Muscle of leg (tissue), 3 donors: ENCODE measurements at regions not wholly inside any gene's neighbourhood (a gene's known extent, or its start where the extent isn't known, plus 50 kb on each side); places are given as distances from the start of the nearest gene placed in this dataset.
"Not testable (repeated sequence)": the region's sequence is repeated elsewhere in the genome, so short reads cannot be mapped to it uniquely, and the experiment has no call there.

ENCODE experiments used
- DNase-seq: peaks from one replicate; pipeline ENCODE4 v3.0.0; 2013
- H3K27ac ChIP-seq: one replicate; pipeline ENCODE4 v1.5.1; 2013; ENCODE audit warnings: mild to moderate bottlenecking, low read length, control low read depth
- H3K27me3 ChIP-seq: one replicate; pipeline ENCODE4 v1.6.1; 2013; ENCODE audit warnings: low read length; ENCODE audit not compliant: control insufficient read depth, insufficient read depth
- H3K36me3 ChIP-seq: one replicate; pipeline ENCODE4 v1.6.1; 2013; ENCODE audit warnings: low read length; ENCODE audit not compliant: control insufficient read depth, insufficient read depth
- H3K4me1 ChIP-seq: one replicate; pipeline ENCODE4 v1.6.1; 2013; ENCODE audit warnings: low read length; ENCODE audit not compliant: control insufficient read depth, insufficient read depth
- H3K4me3 ChIP-seq: one replicate; pipeline ENCODE4 v1.5.1; 2013; ENCODE audit warnings: low read length, control low read depth
- H3K9me3 ChIP-seq: replicated peaks from 2 replicates; pipeline ENCODE4 v1.6.1; 2013; ENCODE audit warnings: low read depth, low read length; ENCODE audit not compliant: control insufficient read depth
- WGBS: methylation state at CpG from one replicate; pipeline ENCODE4 v1.1.5; 2013; ENCODE audit warnings: missing lambda C conversion rate; ENCODE audit not compliant: insufficient coverage; 5-methylcytosine and 5-hydroxymethylcytosine counted together

DNA sequence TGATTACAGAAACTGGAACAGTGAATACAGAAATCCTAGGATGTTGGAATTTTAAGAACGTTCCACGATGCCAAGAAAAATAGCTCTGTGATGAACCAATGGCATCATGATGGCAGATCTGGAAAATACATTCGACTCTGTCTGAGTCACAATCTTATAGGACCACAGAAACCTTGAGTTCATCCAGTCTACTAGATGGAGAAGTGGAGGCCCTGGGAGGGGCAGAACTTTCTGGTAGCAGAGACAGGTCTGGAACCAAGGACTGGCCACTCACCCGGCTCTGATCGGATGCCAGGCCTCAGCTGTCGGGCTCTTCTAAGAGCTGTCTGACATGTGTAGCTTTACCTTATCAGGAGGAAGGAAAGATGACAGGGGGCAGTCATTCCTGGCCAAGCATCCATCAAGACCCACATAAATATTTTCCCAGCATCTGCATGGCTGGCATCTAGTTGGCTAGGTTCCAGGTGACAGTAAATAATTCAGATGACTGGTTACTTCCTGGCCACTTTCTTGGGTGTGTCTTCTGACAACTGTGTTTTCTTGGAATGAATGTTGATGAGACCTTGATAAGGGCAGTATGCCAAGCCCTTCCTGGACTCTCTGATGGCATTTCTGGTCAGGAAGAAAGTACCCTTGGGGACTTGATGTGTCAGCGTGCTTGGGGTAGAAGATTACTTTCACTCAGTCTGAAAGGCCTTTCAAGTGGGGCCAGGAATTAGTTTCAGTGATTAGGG, 72.6 kb upstream of the TRABD2B start:
- Histone ChIP-seq H3K9me3 (no peaks in the 10 kb centered on the region), H3K27ac (no peak overlapping the region), H3K4me3 (no peak overlapping the region), H3K27me3 (peaks cover 3% of the 10 kb centered on the region), H3K4me1 (no peaks in the 10 kb centered on the region), H3K36me3 (no peaks in the 10 kb centered on the region)
- WGBS: 68% methylated on average over 4 of the region's 7 CpGs
- DNase-seq: peak; percentile 38

DNA sequence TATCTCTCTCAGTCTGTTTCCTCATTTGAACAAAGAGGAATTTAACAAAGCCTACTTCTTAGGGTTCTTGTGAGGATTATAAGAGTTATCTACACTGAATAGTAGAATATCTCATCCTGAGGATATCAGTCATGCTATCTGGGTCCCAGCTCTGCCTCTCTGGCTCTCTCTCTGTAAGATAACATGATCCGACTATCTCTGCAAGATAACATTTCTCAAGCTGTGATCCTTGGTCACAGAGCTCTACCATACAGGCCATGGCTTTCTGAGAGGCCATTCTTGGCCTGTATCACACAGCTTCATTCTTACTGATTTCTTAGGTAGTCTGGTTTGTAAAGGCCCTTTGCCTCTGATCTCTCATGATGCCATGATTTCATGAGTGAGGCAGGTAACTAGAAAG, 71.0 kb upstream of the TRABD2B start:
- WGBS: 100% methylated on average over 1 of the region's 1 CpG
- no peak overlapping the region for H3K4me3 ChIP-seq
- no peaks in the 10 kb centered on the region for H3K4me1 ChIP-seq
- DNase-seq: no peak
- no peaks in the 10 kb centered on the region for H3K36me3 ChIP-seq
- H3K27ac ChIP-seq: no peak overlapping the region
- no peaks in the 10 kb centered on the region for H3K9me3 ChIP-seq
- peaks cover 7% of the 10 kb centered on the region for H3K27me3 ChIP-seq

GRCh38 chr1:48066936-48067335, 69.8 kb upstream of the TRABD2B start:
- no CpG with 5 or more reads among the region's 4 CpGs for WGBS
- Histone ChIP-seq H3K27me3 (peaks cover 7% of the 10 kb centered on the region), H3K4me3 (no peak overlapping the region), H3K4me1 (no peaks in the 10 kb centered on the region), H3K36me3 (no peaks in the 10 kb centered on the region), H3K27ac (no peak overlapping the region), H3K9me3 (no peaks in the 10 kb centered on the region)
- DNase-seq: no peak

- H3K4me3 ChIP-seq, H3K27ac ChIP-seq, H3K4me1 ChIP-seq, H3K36me3 ChIP-seq, H3K27me3 ChIP-seq, H3K9me3 ChIP-seq, DNase-seq: not testable (repeated sequence)
- 86% methylated on average over 4 of the region's 5 CpGs for WGBS
These were observed 67.5 kb upstream of the TRABD2B start for GRCh38 chr1:48064693-48065092.

- WGBS: 57% methylated on average over 1 of the region's 1 CpG
These were observed 65.2 kb upstream of the TRABD2B start for GRCh38 chr1:48062353-48062752.

GRCh38 chr1:48061162-48062136, 64.3 kb upstream of the TRABD2B start:
- WGBS: 83% methylated on average over 1 of the region's 3 CpGs
- peaks cover 4% of the 10 kb centered on the region for H3K27me3 ChIP-seq
- DNase-seq: peak; percentile 84

More at GRCh38 chr1:48062353-48062752, 65.2 kb upstream of the TRABD2B start:
- no peak overlapping the region for H3K4me3 ChIP-seq
- no peak for DNase-seq
- peaks cover 7% of the 10 kb centered on the region for H3K27me3 ChIP-seq
- no peaks in the 10 kb centered on the region for H3K9me3 ChIP-seq
- no peak overlapping the region for H3K27ac ChIP-seq
- H3K4me1 ChIP-seq: no peaks in the 10 kb centered on the region
- H3K36me3 ChIP-seq: no peaks in the 10 kb centered on the region

GRCh38 chr1:48059289-48059688, 62.1 kb upstream of the TRABD2B start:
- WGBS: no CpG with 5 or more reads among the region's 1 CpG
- Histone ChIP-seq H3K27me3 (peaks cover 12% of the 10 kb centered on the region), H3K27ac (no peak overlapping the region), H3K4me1 (no peaks in the 10 kb centered on the region), H3K9me3 (no peaks in the 10 kb centered on the region), H3K4me3 (no peak overlapping the region), H3K36me3 (no peaks in the 10 kb centered on the region)
- no peak for DNase-seq

More at GRCh38 chr1:48061162-48062136, 64.3 kb upstream of the TRABD2B start:
- Histone ChIP-seq H3K9me3 (no peaks in the 10 kb centered on the region), H3K4me3 (no peak overlapping the region), H3K36me3 (no peaks in the 10 kb centered on the region), H3K4me1 (no peaks in the 10 kb centered on the region), H3K27ac (no peak overlapping the region)

DNA sequence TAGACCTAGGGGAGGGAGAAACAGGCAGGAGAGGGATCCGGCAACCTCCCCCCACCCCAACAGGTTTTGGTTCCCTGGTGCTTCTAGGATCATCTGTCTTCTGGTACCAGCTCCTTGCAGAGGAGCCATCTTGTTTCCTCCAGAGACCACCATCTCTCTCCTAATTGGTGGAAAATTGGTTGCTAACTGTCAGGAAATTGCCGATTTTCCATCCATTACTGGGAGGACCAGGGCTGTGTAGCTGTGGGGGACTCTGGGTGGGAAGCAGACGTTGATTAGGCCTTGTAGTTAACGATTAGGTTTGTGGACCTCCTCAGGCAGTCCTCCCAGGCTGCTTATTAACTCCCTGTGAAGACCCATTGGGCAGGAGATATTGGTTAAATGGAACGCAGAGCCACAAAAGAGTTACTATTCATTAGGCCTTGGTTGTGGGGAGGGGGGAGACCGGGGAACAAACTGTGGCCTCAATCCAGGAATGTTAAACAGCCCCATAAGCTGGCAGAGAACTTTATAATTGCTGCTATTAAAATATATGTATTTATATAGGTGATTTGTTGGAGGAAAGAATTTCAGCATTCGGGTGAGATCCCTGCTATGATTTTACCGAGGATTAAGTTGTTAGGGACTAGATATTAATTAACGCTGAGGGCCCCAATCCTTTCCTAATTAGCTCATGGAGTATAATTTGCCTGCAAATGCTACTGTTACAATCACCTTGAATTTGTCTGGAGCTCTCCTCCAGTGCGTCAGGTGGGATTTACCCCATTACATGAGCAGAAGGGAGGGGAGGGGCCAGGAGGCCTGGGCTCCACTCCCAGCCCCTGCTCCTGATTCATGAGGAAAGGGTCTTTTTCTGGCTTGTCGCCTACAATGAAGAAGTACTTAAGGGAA, 61.2 kb upstream of the TRABD2B start:
- H3K4me1 ChIP-seq: no peaks in the 10 kb centered on the region
- H3K27ac ChIP-seq: no peak overlapping the region
- H3K27me3 ChIP-seq: peaks cover 8% of the 10 kb centered on the region
- H3K4me3 ChIP-seq: no peak overlapping the region
- H3K9me3 ChIP-seq: no peaks in the 10 kb centered on the region
- H3K36me3 ChIP-seq: no peaks in the 10 kb centered on the region
- no peak for DNase-seq
- 65% methylated on average over 8 of the region's 11 CpGs for WGBS

GRCh38 chr1:48057249-48057648, 60.1 kb upstream of the TRABD2B start:
- WGBS: no CpG with 5 or more reads among the region's 2 CpGs
- peaks cover 7% of the 10 kb centered on the region for H3K27me3 ChIP-seq
- H3K4me3 ChIP-seq: no peak overlapping the region
- H3K4me1 ChIP-seq: peaks cover 5% of the 10 kb centered on the region
- no peak overlapping the region for H3K27ac ChIP-seq
- H3K36me3 ChIP-seq: no peaks in the 10 kb centered on the region
- no peaks in the 10 kb centered on the region for H3K9me3 ChIP-seq
- no peak for DNase-seq
